Natural killer cell (primary cell): ENCODE measurements at regions not wholly inside any gene's neighbourhood (a gene's known extent, or its start where the extent isn't known, plus 50 kb on each side); places are given as distances from the start of the nearest gene placed in this dataset.

ENCODE experiments used
- ATAC-seq, 3 donors: fragments of 150-1000 bp in 2 of 3; fragments of 200-7000 bp in 1 of 3; cut with Tn5 transposase; 1 replicate in 1 of 3; 2 replicates in 2 of 3; pipeline ENCODE4 v1.10.0; 2021; ENCODE audit warnings: mild to moderate bottlenecking in 2 of 3, moderate library complexity in 2 of 3
- DNase-seq, 2 donors: peaks; one replicate each; pipeline versions ENCODE4 v3.0.0 to v3.0.0-alpha.2; 2013 to 2021; ENCODE audit warnings: mixed read lengths in 1 of 2
- H3K27ac ChIP-seq: one replicate; pipeline ENCODE4 v1.5.1; 2013; ENCODE audit warnings: mild to moderate bottlenecking, low read length
- H3K27me3 ChIP-seq: one replicate; pipeline ENCODE4 v1.6.1; 2013; ENCODE audit warnings: low read length; ENCODE audit not compliant: control insufficient read depth, insufficient read depth
- H3K36me3 ChIP-seq: one replicate; pipeline ENCODE4 v1.6.1; 2013; ENCODE audit warnings: low read length; ENCODE audit not compliant: control insufficient read depth, insufficient read depth
- H3K4me1 ChIP-seq: one replicate; pipeline ENCODE4 v1.6.1; 2013; ENCODE audit warnings: low read length; ENCODE audit not compliant: control insufficient read depth, insufficient read depth
- H3K4me3 ChIP-seq: one replicate; pipeline ENCODE4 v1.5.1; 2013; ENCODE audit warnings: low read length
- H3K9me3 ChIP-seq: one replicate; pipeline ENCODE4 v1.6.1; 2013; ENCODE audit warnings: low read length; ENCODE audit not compliant: control insufficient read depth, insufficient read depth
- H3K27ac Mint-ChIP-seq, 2 donors: one replicate each; pipeline ENCODE4 v1.8.0; 2022; ENCODE audit warnings: mild to moderate bottlenecking in 2 of 2, mixed read lengths in 2 of 2, moderate library complexity in 1 of 2
- H3K27me3 Mint-ChIP-seq, 2 donors: one replicate each; pipeline ENCODE4 v1.8.0; 2022; ENCODE audit warnings: low read depth in 2 of 2, mixed read lengths in 2 of 2
- H3K36me3 Mint-ChIP-seq: one replicate; pipeline ENCODE4 v1.8.0; 2022; ENCODE audit warnings: mixed read lengths
- H3K4me1 Mint-ChIP-seq, 2 donors: one replicate each; pipeline ENCODE4 v1.8.0; 2022; ENCODE audit warnings: mixed read lengths in 2 of 2
- H3K4me3 Mint-ChIP-seq: one replicate; pipeline ENCODE4 v1.8.0; 2022; ENCODE audit warnings: mild to moderate bottlenecking, moderate library complexity, mixed read lengths
- H3K9me3 Mint-ChIP-seq, 2 donors: one replicate each; pipeline ENCODE4 v1.8.0; 2022; ENCODE audit warnings: mixed read lengths in 2 of 2
- WGBS: methylation state at CpG from one replicate; pipeline ENCODE4 v1.1.7; 2013; ENCODE audit warnings: missing lambda C conversion rate; ENCODE audit not compliant: insufficient coverage; 5-methylcytosine and 5-hydroxymethylcytosine counted together
- intact Hi-C: fragments of 100-400 bp; cut with micrococcal nuclease; formaldehyde crosslinking; loops from one replicate; pipeline ENCODE4 v1.14.2; 2022
- TF ChIP-seq, protein P1 (sequence below): fragments of 200-600 bp; IDR thresholded peaks from one replicate; pipeline ENCODE4 v1.8.0; 2022; ENCODE audit warnings: antibody characterized with exemption

GRCh38 chr3:25945366-25945765 is 155.5 kb downstream of the OXSM start:
- Histone ChIP-seq H3K27me3 (no peaks in the 10 kb centered on the region), H3K27ac (no peak overlapping the region), H3K4me3 (no peak overlapping the region), H3K9me3 (no peaks in the 10 kb centered on the region), H3K36me3 (no peaks in the 10 kb centered on the region), H3K4me1 (no peaks in the 10 kb centered on the region)
- Mint-ChIP-seq H3K27ac (no peak overlapping the region), H3K36me3 (no peaks in the 10 kb centered on the region), H3K27me3 (peaks cover 0 to 4% of the 10 kb centered on the region in 2 donors), H3K9me3 (peaks cover 0 to 2% of the 10 kb centered on the region in 2 donors), H3K4me1 (no peaks in the 10 kb centered on the region), H3K4me3 (no peak overlapping the region)
- TF ChIP-seq, protein P1, sequence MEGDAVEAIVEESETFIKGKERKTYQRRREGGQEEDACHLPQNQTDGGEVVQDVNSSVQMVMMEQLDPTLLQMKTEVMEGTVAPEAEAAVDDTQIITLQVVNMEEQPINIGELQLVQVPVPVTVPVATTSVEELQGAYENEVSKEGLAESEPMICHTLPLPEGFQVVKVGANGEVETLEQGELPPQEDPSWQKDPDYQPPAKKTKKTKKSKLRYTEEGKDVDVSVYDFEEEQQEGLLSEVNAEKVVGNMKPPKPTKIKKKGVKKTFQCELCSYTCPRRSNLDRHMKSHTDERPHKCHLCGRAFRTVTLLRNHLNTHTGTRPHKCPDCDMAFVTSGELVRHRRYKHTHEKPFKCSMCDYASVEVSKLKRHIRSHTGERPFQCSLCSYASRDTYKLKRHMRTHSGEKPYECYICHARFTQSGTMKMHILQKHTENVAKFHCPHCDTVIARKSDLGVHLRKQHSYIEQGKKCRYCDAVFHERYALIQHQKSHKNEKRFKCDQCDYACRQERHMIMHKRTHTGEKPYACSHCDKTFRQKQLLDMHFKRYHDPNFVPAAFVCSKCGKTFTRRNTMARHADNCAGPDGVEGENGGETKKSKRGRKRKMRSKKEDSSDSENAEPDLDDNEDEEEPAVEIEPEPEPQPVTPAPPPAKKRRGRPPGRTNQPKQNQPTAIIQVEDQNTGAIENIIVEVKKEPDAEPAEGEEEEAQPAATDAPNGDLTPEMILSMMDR = no peak
- DNase-seq (no peak), ATAC-seq (no peak)
- intact Hi-C loops = no loop called here

- H3K36me3 ChIP-seq = no peaks in the 10 kb centered on the region
- TF ChIP-seq, protein P1 = no peak
- no peak for DNase-seq
- Mint-ChIP-seq H3K4me3 (no peak overlapping the region), H3K36me3 (no peaks in the 10 kb centered on the region), H3K4me1 (no peaks in the 10 kb centered on the region), H3K27me3 (peaks cover 0 to 4% of the 10 kb centered on the region in 2 donors), H3K27ac (no peak overlapping the region), H3K9me3 (peaks cover 0 to 2% of the 10 kb centered on the region in 2 donors)
- intact Hi-C loops = no loop called here
- H3K4me1 ChIP-seq = no peaks in the 10 kb centered on the region
- no peak for ATAC-seq
- no peak overlapping the region for H3K27ac ChIP-seq
- H3K27me3 ChIP-seq = no peaks in the 10 kb centered on the region
- H3K9me3 ChIP-seq = no peaks in the 10 kb centered on the region
- 80% methylated on average over 1 of the region's 1 CpG for WGBS
- H3K4me3 ChIP-seq = no peak overlapping the region
Measured at GRCh38 chr3:25945836-25946235, 155.9 kb downstream of the OXSM start.

GRCh38 chr3:25952133-25952532 is 162.2 kb downstream of the OXSM start:
- Mint-ChIP-seq H3K4me3 (no peak overlapping the region), H3K27me3 (peaks cover 4 to 8% of the 10 kb centered on the region in 2 donors), H3K36me3 (no peaks in the 10 kb centered on the region), H3K9me3 (no peaks in the 10 kb centered on the region), H3K4me1 (no peaks in the 10 kb centered on the region), H3K27ac (no peak overlapping the region)
- H3K4me1 ChIP-seq = no peaks in the 10 kb centered on the region
- no peaks in the 10 kb centered on the region for H3K27me3 ChIP-seq
- H3K9me3 ChIP-seq = no peaks in the 10 kb centered on the region
- DNase-seq (no peak), ATAC-seq (no peak)
- intact Hi-C loops = no loop called here
- TF ChIP-seq, protein P1 = no peak
- no peaks in the 10 kb centered on the region for H3K36me3 ChIP-seq
- WGBS = 71% methylated on average over 1 of the region's 2 CpGs
- H3K27ac ChIP-seq = no peak overlapping the region
- H3K4me3 ChIP-seq = no peak overlapping the region

- H3K9me3 ChIP-seq = no peaks in the 10 kb centered on the region
- no peaks in the 10 kb centered on the region for H3K27me3 ChIP-seq
- intact Hi-C loops = no loop called here
- TF ChIP-seq, protein P1 = no peak
- H3K4me1 Mint-ChIP-seq = no peaks in the 10 kb centered on the region
- no peaks in the 10 kb centered on the region for H3K36me3 Mint-ChIP-seq
- no peaks in the 10 kb centered on the region for H3K9me3 Mint-ChIP-seq
- peaks cover 0 to 8% of the 10 kb centered on the region in 2 donors for H3K27me3 Mint-ChIP-seq
- no peaks in the 10 kb centered on the region for H3K4me1 ChIP-seq
- no peak overlapping the region for H3K4me3 ChIP-seq
- DNase-seq (no peak), ATAC-seq (no peak)
- H3K27ac Mint-ChIP-seq = no peak overlapping the region
- no peak overlapping the region for H3K4me3 Mint-ChIP-seq
- H3K36me3 ChIP-seq = no peaks in the 10 kb centered on the region
- no peak overlapping the region for H3K27ac ChIP-seq
Measured at GRCh38 chr3:25957026-25957425, 167.1 kb downstream of the OXSM start.
